GM23338 (cell line): ENCODE measurements at regions not wholly inside any gene's neighbourhood (a gene's known extent, or its start where the extent isn't known, plus 50 kb on each side); places are given as distances from the start of the nearest gene placed in this dataset.

ENCODE experiments used
- ATAC-seq: fragments of 200-7000 bp; cut with Tn5 transposase; 3 replicates; pipeline ENCODE4 v1.9.1; 2020
- DNase-seq: peaks from one replicate; pipeline ENCODE4 v3.0.0-alpha.2; 2015; ENCODE audit warnings: low spot score
- H2AFZ ChIP-seq: fragments of 200-600 bp; sonication (generic); 2 replicates; pipeline ENCODE4 v1.8.0; 2016; ENCODE audit warnings: antibody characterized with exemption, mild to moderate bottlenecking, moderate library complexity
- H3F3A ChIP-seq: fragments of 200-600 bp; sonication (generic); replicated peaks from 2 replicates; pipeline ENCODE4 v1.8.0; 2017; ENCODE audit warnings: antibody characterized with exemption, mixed run types, low read depth
- H3K27ac ChIP-seq: fragments of 200-600 bp; sonication (generic); 2 replicates; pipeline ENCODE4 v1.6.1; 2016; ENCODE audit warnings: low read depth
- H3K27me3 ChIP-seq: fragments of 200-600 bp; sonication (generic); 2 replicates; pipeline ENCODE4 v1.8.0; 2016; ENCODE audit warnings: mild to moderate bottlenecking, mixed run types, moderate library complexity; ENCODE audit not compliant: insufficient read depth
- H3K36me3 ChIP-seq: fragments of 200-600 bp; sonication (generic); 2 replicates; pipeline ENCODE4 v1.8.0; 2016; ENCODE audit warnings: mild to moderate bottlenecking; ENCODE audit not compliant: insufficient read depth
- H3K4me1 ChIP-seq: fragments of 200-600 bp; sonication (generic); 2 replicates; pipeline ENCODE4 v1.8.0; 2016; ENCODE audit warnings: mild to moderate bottlenecking, moderate library complexity; ENCODE audit not compliant: insufficient read depth
- H3K4me2 ChIP-seq: fragments of 200-600 bp; sonication (generic); 2 replicates; pipeline ENCODE4 v1.7.1; 2017; ENCODE audit warnings: mixed run types
- H3K4me3 ChIP-seq: fragments of 200-600 bp; sonication (generic); 2 replicates; pipeline ENCODE4 v1.6.1; 2016; ENCODE audit warnings: mixed run types
- H3K79me2 ChIP-seq: fragments of 200-600 bp; sonication (generic); replicated peaks from 2 replicates; pipeline ENCODE4 v1.8.0; 2017; ENCODE audit warnings: mild to moderate bottlenecking; ENCODE audit not compliant: insufficient read depth
- H3K9me2 ChIP-seq: fragments of 200-600 bp; sonication (generic); 2 replicates; pipeline ENCODE4 v1.8.0; 2017; ENCODE audit not compliant: insufficient read depth
- H4K20me1 ChIP-seq: fragments of 200-600 bp; sonication (generic); replicated peaks from 2 replicates; pipeline ENCODE4 v1.8.0; 2017; ENCODE audit warnings: mild to moderate bottlenecking; ENCODE audit not compliant: insufficient read depth
- H3K27ac Mint-ChIP-seq: 2 replicates; pipeline ENCODE4 v1.8.0; 2020; ENCODE audit warnings: inconsistent platforms, mild to moderate bottlenecking, moderate library complexity, mixed read lengths
- H3K27me3 Mint-ChIP-seq: 3 replicates; pipeline ENCODE4 v1.8.0; 2022; ENCODE audit warnings: low read depth, mild to moderate bottlenecking, moderate library complexity, mixed read lengths, inconsistent platforms; ENCODE audit not compliant: insufficient read depth, poor library complexity
- H3K36me3 Mint-ChIP-seq: 3 replicates; pipeline ENCODE4 v1.8.0; 2021; ENCODE audit warnings: low read depth, mild to moderate bottlenecking, inconsistent platforms, moderate library complexity, mixed read lengths
- H3K4me1 Mint-ChIP-seq: 3 replicates; pipeline ENCODE4 v1.8.0; 2020; ENCODE audit warnings: mild to moderate bottlenecking, inconsistent platforms, mixed read lengths
- H3K4me3 Mint-ChIP-seq: 3 replicates; pipeline ENCODE4 v1.8.0; 2021; ENCODE audit warnings: moderate library complexity, mild to moderate bottlenecking, inconsistent platforms, mixed read lengths
- H3K9me3 Mint-ChIP-seq: 3 replicates; pipeline ENCODE4 v1.8.0; 2020; ENCODE audit warnings: moderate library complexity, mild to moderate bottlenecking, inconsistent platforms, mixed read lengths
- EZH2 ChIP-seq: fragments of 200-600 bp; sonication (generic); IDR thresholded peaks from one replicate; pipeline ENCODE4 v1.8.0; 2017; ENCODE audit warnings: antibody characterized with exemption, mild to moderate bottlenecking, low read depth; ENCODE audit not compliant: unreplicated experiment
- EZH2phosphoT487 ChIP-seq: fragments of 200-600 bp; sonication (generic); IDR thresholded peaks from one replicate; pipeline ENCODE4 v1.8.1; 2018; ENCODE audit warnings: antibody characterized with exemption; ENCODE audit not compliant: unreplicated experiment
- JUNB ChIP-seq: IDR thresholded peaks from one replicate; pipeline ENCODE4 v1.6.1; 2016; ENCODE audit warnings: antibody characterized with exemption; ENCODE audit not compliant: unreplicated experiment
- POLR2AphosphoS5 ChIP-seq: IDR thresholded peaks from 2 replicates; pipeline ENCODE4 v1.6.1; 2016; ENCODE audit warnings: antibody characterized with exemption, low read depth
- ZNF331 ChIP-seq: fragments of 250-450 bp; sonication (Bioruptor Pico); IDR thresholded peaks from 2 replicates; pipeline ENCODE4 v1.5.0; 2020; ENCODE audit warnings: low read depth, mild to moderate bottlenecking, moderate library complexity
- TF ChIP-seq, protein P1 (sequence below): fragments of 250-450 bp; sonication (Bioruptor Pico); IDR thresholded peaks from 2 replicates; pipeline ENCODE4 v1.5.0; 2020; ENCODE audit warnings: mild to moderate bottlenecking, moderate library complexity
- TF ChIP-seq, protein P2 (sequence below): IDR thresholded peaks from 2 replicates; pipeline ENCODE4 v1.6.1; 2016; ENCODE audit warnings: antibody characterized with exemption
- TF ChIP-seq, protein P3 (sequence below), 2 experiments: fragments of 200-600 bp in 1 of 2; sonication (generic) in 1 of 2; conservative IDR thresholded peaks; 2 replicates each; pipeline versions ENCODE4 v1.5.1 to v1.6.1; 2016 to 2017; ENCODE audit warnings: antibody characterized with exemption in 2 of 2, low read depth in 2 of 2, mild to moderate bottlenecking in 2 of 2, moderate library complexity in 1 of 2
- TF ChIP-seq, protein P4 (sequence below): IDR thresholded peaks from one replicate; pipeline ENCODE4 v1.6.1; 2018; ENCODE audit warnings: antibody characterized with exemption; ENCODE audit not compliant: unreplicated experiment

DNA sequence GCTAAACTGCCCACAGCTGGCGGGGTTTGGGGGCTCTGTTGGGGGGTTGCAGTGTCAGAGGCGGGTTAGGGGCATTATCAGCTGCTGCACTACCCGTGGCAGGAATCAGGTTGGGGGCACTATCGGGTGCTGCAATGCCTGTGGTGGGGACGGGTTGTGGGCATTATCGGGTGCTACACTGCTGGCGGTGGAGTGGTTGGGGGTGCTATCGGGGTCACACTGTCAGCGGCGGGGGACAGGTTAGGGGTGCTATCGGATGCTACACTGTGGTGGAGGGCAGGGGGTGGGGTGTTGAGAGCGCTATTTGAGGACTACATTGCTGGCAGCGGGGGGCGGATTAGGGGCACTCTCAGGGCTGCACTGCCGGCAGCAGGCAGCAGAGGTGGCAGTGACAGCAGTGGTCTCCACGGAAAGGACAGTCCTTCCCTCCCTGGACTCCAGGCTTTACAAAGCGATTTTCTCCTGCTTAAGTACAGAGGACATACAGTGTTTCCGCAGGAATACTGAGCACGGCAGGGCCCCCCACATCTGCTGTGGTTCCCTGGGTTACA lies 119.5 kb upstream of the VPREB1 start (continued):
- TF ChIP-seq, protein P1, sequence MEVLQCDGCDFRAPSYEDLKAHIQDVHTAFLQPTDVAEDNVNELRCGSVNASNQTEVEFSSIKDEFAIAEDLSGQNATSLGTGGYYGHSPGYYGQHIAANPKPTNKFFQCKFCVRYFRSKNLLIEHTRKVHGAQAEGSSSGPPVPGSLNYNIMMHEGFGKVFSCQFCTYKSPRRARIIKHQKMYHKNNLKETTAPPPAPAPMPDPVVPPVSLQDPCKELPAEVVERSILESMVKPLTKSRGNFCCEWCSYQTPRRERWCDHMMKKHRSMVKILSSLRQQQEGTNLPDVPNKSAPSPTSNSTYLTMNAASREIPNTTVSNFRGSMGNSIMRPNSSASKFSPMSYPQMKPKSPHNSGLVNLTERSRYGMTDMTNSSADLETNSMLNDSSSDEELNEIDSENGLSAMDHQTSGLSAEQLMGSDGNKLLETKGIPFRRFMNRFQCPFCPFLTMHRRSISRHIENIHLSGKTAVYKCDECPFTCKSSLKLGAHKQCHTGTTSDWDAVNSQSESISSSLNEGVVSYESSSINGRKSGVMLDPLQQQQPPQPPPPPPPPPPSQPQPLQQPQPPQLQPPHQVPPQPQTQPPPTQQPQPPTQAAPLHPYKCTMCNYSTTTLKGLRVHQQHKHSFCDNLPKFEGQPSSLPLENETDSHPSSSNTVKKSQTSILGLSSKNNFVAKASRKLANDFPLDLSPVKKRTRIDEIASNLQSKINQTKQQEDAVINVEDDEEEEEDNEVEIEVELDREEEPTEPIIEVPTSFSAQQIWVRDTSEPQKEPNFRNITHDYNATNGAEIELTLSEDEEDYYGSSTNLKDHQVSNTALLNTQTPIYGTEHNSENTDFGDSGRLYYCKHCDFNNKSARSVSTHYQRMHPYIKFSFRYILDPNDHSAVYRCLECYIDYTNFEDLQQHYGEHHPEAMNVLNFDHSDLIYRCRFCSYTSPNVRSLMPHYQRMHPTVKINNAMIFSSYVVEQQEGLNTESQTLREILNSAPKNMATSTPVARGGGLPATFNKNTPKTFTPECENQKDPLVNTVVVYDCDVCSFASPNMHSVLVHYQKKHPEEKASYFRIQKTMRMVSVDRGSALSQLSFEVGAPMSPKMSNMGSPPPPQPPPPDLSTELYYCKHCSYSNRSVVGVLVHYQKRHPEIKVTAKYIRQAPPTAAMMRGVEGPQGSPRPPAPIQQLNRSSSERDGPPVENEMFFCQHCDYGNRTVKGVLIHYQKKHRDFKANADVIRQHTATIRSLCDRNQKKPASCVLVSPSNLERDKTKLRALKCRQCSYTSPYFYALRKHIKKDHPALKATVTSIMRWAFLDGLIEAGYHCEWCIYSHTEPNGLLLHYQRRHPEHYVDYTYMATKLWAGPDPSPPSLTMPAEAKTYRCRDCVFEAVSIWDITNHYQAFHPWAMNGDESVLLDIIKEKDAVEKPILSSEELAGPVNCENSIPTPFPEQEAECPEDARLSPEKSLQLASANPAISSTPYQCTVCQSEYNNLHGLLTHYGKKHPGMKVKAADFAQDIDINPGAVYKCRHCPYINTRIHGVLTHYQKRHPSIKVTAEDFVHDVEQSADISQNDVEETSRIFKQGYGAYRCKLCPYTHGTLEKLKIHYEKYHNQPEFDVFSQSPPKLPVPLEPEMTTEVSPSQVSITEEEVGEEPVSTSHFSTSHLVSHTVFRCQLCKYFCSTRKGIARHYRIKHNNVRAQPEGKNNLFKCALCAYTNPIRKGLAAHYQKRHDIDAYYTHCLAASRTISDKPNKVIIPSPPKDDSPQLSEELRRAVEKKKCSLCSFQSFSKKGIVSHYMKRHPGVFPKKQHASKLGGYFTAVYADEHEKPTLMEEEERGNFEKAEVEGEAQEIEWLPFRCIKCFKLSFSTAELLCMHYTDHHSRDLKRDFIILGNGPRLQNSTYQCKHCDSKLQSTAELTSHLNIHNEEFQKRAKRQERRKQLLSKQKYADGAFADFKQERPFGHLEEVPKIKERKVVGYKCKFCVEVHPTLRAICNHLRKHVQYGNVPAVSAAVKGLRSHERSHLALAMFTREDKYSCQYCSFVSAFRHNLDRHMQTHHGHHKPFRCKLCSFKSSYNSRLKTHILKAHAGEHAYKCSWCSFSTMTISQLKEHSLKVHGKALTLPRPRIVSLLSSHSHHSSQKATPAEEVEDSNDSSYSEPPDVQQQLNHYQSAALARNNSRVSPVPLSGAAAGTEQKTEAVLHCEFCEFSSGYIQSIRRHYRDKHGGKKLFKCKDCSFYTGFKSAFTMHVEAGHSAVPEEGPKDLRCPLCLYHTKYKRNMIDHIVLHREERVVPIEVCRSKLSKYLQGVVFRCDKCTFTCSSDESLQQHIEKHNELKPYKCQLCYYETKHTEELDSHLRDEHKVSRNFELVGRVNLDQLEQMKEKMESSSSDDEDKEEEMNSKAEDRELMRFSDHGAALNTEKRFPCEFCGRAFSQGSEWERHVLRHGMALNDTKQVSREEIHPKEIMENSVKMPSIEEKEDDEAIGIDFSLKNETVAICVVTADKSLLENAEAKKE (CRISPR knock-in tag) = no peak
- TF ChIP-seq ZNF331 (CRISPR knock-in tag) = no peak
- TF ChIP-seq, protein P2, sequence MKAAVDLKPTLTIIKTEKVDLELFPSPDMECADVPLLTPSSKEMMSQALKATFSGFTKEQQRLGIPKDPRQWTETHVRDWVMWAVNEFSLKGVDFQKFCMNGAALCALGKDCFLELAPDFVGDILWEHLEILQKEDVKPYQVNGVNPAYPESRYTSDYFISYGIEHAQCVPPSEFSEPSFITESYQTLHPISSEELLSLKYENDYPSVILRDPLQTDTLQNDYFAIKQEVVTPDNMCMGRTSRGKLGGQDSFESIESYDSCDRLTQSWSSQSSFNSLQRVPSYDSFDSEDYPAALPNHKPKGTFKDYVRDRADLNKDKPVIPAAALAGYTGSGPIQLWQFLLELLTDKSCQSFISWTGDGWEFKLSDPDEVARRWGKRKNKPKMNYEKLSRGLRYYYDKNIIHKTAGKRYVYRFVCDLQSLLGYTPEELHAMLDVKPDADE = no peak

DNA sequence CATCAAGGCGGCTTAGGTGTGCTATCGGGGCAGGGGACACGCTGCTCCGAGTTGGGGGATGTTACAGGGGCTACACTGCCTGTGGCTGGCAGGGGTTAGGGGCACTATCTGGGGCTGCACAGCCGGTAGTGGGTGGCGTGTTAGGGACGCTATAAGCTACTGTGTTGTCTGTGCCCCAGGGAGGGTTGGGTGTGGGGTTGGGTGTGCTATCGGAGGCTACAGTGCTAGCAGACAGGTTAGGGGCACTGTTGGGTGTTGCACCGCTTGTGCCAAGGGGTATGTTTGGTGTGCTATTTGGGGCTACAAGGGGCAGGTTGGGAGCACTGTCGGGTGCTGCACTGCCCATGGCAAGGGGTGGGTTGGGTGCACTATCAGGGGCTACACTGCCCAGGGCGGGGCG lies 120.2 kb upstream of the VPREB1 start:
- peaks cover 96% of the 10 kb centered on the region for H3K27me3 ChIP-seq
- DNase-seq (no peak), ATAC-seq (peak; percentile 17; the same call in 2 of the 3 replicates)
- Mint-ChIP-seq H3K27me3 (peaks cover 74% of the 10 kb centered on the region), H3K9me3 (no peaks in the 10 kb centered on the region), H3K36me3 (no peaks in the 10 kb centered on the region), H3K4me1 (peaks cover 11% of the 10 kb centered on the region), H3K4me3 (no peak overlapping the region), H3K27ac (no peak overlapping the region)
- no peaks in the 10 kb centered on the region for H3K9me2 ChIP-seq
- H2AFZ ChIP-seq = no peak overlapping the region
- H3K4me2 ChIP-seq = no peak overlapping the region
- TF ChIP-seq, protein P2 = no peak
- TF ChIP-seq, protein P3, sequence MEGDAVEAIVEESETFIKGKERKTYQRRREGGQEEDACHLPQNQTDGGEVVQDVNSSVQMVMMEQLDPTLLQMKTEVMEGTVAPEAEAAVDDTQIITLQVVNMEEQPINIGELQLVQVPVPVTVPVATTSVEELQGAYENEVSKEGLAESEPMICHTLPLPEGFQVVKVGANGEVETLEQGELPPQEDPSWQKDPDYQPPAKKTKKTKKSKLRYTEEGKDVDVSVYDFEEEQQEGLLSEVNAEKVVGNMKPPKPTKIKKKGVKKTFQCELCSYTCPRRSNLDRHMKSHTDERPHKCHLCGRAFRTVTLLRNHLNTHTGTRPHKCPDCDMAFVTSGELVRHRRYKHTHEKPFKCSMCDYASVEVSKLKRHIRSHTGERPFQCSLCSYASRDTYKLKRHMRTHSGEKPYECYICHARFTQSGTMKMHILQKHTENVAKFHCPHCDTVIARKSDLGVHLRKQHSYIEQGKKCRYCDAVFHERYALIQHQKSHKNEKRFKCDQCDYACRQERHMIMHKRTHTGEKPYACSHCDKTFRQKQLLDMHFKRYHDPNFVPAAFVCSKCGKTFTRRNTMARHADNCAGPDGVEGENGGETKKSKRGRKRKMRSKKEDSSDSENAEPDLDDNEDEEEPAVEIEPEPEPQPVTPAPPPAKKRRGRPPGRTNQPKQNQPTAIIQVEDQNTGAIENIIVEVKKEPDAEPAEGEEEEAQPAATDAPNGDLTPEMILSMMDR (conservative IDR thresholded peaks at IDR 0.05; ENCODE audit: low read depth in 2 of 2) = no peak
- TF ChIP-seq POLR2AphosphoS5 (no peak), JUNB (no peak), EZH2phosphoT487 (no peak), EZH2 (no peak)
- TF ChIP-seq, protein P4, sequence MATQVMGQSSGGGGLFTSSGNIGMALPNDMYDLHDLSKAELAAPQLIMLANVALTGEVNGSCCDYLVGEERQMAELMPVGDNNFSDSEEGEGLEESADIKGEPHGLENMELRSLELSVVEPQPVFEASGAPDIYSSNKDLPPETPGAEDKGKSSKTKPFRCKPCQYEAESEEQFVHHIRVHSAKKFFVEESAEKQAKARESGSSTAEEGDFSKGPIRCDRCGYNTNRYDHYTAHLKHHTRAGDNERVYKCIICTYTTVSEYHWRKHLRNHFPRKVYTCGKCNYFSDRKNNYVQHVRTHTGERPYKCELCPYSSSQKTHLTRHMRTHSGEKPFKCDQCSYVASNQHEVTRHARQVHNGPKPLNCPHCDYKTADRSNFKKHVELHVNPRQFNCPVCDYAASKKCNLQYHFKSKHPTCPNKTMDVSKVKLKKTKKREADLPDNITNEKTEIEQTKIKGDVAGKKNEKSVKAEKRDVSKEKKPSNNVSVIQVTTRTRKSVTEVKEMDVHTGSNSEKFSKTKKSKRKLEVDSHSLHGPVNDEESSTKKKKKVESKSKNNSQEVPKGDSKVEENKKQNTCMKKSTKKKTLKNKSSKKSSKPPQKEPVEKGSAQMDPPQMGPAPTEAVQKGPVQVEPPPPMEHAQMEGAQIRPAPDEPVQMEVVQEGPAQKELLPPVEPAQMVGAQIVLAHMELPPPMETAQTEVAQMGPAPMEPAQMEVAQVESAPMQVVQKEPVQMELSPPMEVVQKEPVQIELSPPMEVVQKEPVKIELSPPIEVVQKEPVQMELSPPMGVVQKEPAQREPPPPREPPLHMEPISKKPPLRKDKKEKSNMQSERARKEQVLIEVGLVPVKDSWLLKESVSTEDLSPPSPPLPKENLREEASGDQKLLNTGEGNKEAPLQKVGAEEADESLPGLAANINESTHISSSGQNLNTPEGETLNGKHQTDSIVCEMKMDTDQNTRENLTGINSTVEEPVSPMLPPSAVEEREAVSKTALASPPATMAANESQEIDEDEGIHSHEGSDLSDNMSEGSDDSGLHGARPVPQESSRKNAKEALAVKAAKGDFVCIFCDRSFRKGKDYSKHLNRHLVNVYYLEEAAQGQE = no peak
- H3K4me1 ChIP-seq = no peaks in the 10 kb centered on the region; the same call in 1 of the 2 replicates
- H3K27ac ChIP-seq = no peak overlapping the region
- H3K79me2 ChIP-seq = no peaks in the 10 kb centered on the region
- H4K20me1 ChIP-seq = no peaks in the 10 kb centered on the region; the same call in 1 of the 2 replicates
- no peaks in the 10 kb centered on the region for H3K36me3 ChIP-seq
- no peaks in the 10 kb centered on the region for H3F3A ChIP-seq
- no peak overlapping the region for H3K4me3 ChIP-seq
